ENCODE measurements at regions not wholly inside any gene's neighbourhood (a gene's known extent, or its start where the extent isn't known, plus 50 kb on each side); places are given as distances from the start of the nearest gene placed in this dataset.

GRCh38 chr7:7104971-7105370 lies 77.4 kb upstream of the C1GALT1 start:
- TF ChIP-seq POLR2A (IDR thresholded peaks at IDR 0.05; ENCODE audit: low read length) = no peak
- TF ChIP-seq GATA1 (IDR thresholded peaks at IDR 0.05; ENCODE audit: low read depth, low read length) = no peak
